HCT116 (cell line): ENCODE measurements at regions not wholly inside any gene's neighbourhood (a gene's known extent, or its start where the extent isn't known, plus 50 kb on each side); places are given as distances from the start of the nearest gene placed in this dataset.

Experiments used
- ATAC-seq: fragments of 200-7000 bp; cut with Tn5 transposase; 2 replicates; pipeline ENCODE4 v1.9.1; 2020; ENCODE audit warnings: mild to moderate bottlenecking, moderate library complexity
- BruUV-seq: library from RNA; stranded (reverse); fragments of 400-500 nt; replicated peaks from 2 replicates; lab custom pipeline; 2021; lab: Mats Ljungman, UMichigan
- CTCF ChIA-PET: fragments of 300-600 bp; sonication (Branson Sonifier 250); formaldehyde crosslinking; loops from one replicate; lab custom pipeline; 2021; ENCODE audit warnings: antibody characterized with exemption; lab: Charles Lee
- POLR2A ChIA-PET: fragments of 300-600, 350-600 bp; sonication (Branson Sonifier 250); formaldehyde crosslinking; loops from one replicate; lab custom pipeline; 2021; ENCODE audit warnings: antibody characterized with exemption; lab: Charles Lee
- RAD21 ChIA-PET, 2 experiments: fragments of 300-600 bp; sonication (Branson Sonifier 250); formaldehyde crosslinking; loops; one replicate each; lab custom pipeline; 2023; ENCODE audit warnings: low total read pairs in 2 of 2; ENCODE audit not compliant: uncharacterized antibody in 2 of 2, unreplicated experiment in 2 of 2, low non-redundant PET in 1 of 2; lab: Charles Lee
- DNase-seq: peaks from one replicate; pipeline ENCODE4 v3.0.0-alpha.2; 2010; ENCODE audit warnings: low read depth, low spot score
- H2AFZ ChIP-seq: fragments of 200-600 bp; shearing (Covaris generic), sonication (generic); 2 replicates; pipeline ENCODE4 v1.6.1; 2017; ENCODE audit warnings: low read depth, mixed run types, mixed read lengths, antibody characterized with exemption, low read length; ENCODE audit not compliant: poor library complexity, severe bottlenecking
- H3K27ac ChIP-seq: 2 replicates; pipeline ENCODE4 v1.5.1; 2012; ENCODE audit warnings: low read depth, low read length
- H3K27me3 ChIP-seq: fragments of 200-600 bp; sonication (generic); 2 replicates; pipeline ENCODE4 v1.6.1; 2016; ENCODE audit warnings: mixed run types, low read length, mixed read lengths; ENCODE audit not compliant: insufficient read depth
- H3K36me3 ChIP-seq, 2 experiments: fragments of 200-500 bp in 1 of 2; fragments of 200-600 bp in 1 of 2; sonication (Bioruptor generic) in 1 of 2; sonication (generic) in 1 of 2; 2 replicates each; pipeline versions ENCODE4 v1.5.1 to v1.6.1; 2014 to 2016; ENCODE audit warnings: low read length in 2 of 2, inconsistent platforms in 1 of 2, mixed read lengths in 1 of 2, mixed run types in 1 of 2; ENCODE audit not compliant: insufficient read depth in 2 of 2, control insufficient read depth in 1 of 2
- H3K4me1 ChIP-seq, 2 experiments: fragments of 200-600 bp in 1 of 2; sonication (generic) in 1 of 2; 2 replicates each; pipeline versions ENCODE4 v1.5.1 to v1.6.1; 2012 to 2017; ENCODE audit warnings: low read length in 2 of 2, inconsistent platforms in 1 of 2, mild to moderate bottlenecking in 1 of 2, mixed read lengths in 1 of 2, mixed run types in 1 of 2, moderate library complexity in 1 of 2; ENCODE audit not compliant: insufficient read depth in 2 of 2, control insufficient read depth in 1 of 2
- H3K4me2 ChIP-seq: fragments of 200-600 bp; sonication (generic); 2 replicates; pipeline ENCODE4 v1.6.1; 2017; ENCODE audit warnings: mixed run types, low read length, mixed read lengths
- H3K4me3 ChIP-seq, 2 experiments: fragments of 200-600 bp in 1 of 2; sonication (generic) in 1 of 2; replicated peaks in 1 of 2; 2 replicates each; pipeline ENCODE4 v1.5.1; 2011 to 2016; ENCODE audit warnings: low read length in 2 of 2, control low read depth in 1 of 2, low read depth in 1 of 2, mild to moderate bottlenecking in 1 of 2, mixed read lengths in 1 of 2, mixed run types in 1 of 2
- H3K79me2 ChIP-seq: fragments of 200-600 bp; sonication (generic); 2 replicates; pipeline ENCODE4 v1.6.1; 2017; ENCODE audit warnings: mild to moderate bottlenecking, mixed run types, low read length, moderate library complexity, mixed read lengths; ENCODE audit not compliant: insufficient read depth
- H3K9ac ChIP-seq: fragments of 200-600 bp; sonication (generic); 2 replicates; pipeline ENCODE4 v1.6.1; 2016; ENCODE audit warnings: low read length, mixed read lengths
- H3K9me2 ChIP-seq: fragments of 200-600 bp; sonication (generic), shearing (Covaris generic); 2 replicates; pipeline ENCODE4 v1.6.1; 2017; ENCODE audit warnings: mixed run types, mild to moderate bottlenecking, moderate library complexity; ENCODE audit not compliant: insufficient read depth
- H3K9me3 ChIP-seq, 2 experiments: fragments of 200-500 bp in 1 of 2; fragments of 200-600 bp in 1 of 2; sonication (Bioruptor generic) in 1 of 2; sonication (generic) in 1 of 2; 2 replicates each; pipeline ENCODE4 v1.6.1; 2014 to 2017; ENCODE audit warnings: low read length in 2 of 2, mixed read lengths in 2 of 2, inconsistent platforms in 1 of 2, low read depth in 1 of 2, mild to moderate bottlenecking in 1 of 2, mixed run types in 1 of 2, moderate library complexity in 1 of 2; ENCODE audit not compliant: control insufficient read depth in 1 of 2, insufficient read depth in 1 of 2
- H4K20me1 ChIP-seq: fragments of 200-600 bp; sonication (generic), shearing (Covaris generic); 2 replicates; pipeline ENCODE4 v1.6.1; 2017; ENCODE audit warnings: mixed run types, mild to moderate bottlenecking, moderate library complexity; ENCODE audit not compliant: insufficient read depth
- ELF1 ChIP-seq: IDR thresholded peaks from 2 replicates; pipeline ENCODE4 v1.6.1; 2012; ENCODE audit warnings: low read depth, borderline replicate concordance
- EZH2phosphoT487 ChIP-seq: fragments of 200-600 bp; IDR thresholded peaks from 2 replicates; pipeline ENCODE4 v1.6.1; 2018; ENCODE audit warnings: antibody characterized with exemption, borderline replicate concordance
- RAD21 ChIP-seq: IDR thresholded peaks from 2 replicates; pipeline ENCODE4 v1.6.1; 2012; ENCODE audit warnings: low read depth, mild to moderate bottlenecking
- ZFX ChIP-seq: fragments of 450-650 bp; IDR thresholded peaks from 2 replicates; pipeline ENCODE4 v1.6.1; 2017
- ZNF274 ChIP-seq: fragments of 200-500 bp; sonication (Bioruptor generic); IDR thresholded peaks from 2 replicates; pipeline ENCODE4 v1.6.1; 2014; ENCODE audit warnings: mild to moderate bottlenecking, low read depth, low read length, inconsistent platforms
- intact Hi-C: fragments of 100-400 bp; cut with micrococcal nuclease; formaldehyde crosslinking; loops from 2 replicates; pipeline ENCODE4 v1.10.0; 2022
- TF ChIP-seq, protein P1 (sequence below): IDR thresholded peaks from 2 replicates; pipeline ENCODE4 v1.6.1; 2011; ENCODE audit warnings: mild to moderate bottlenecking, low read length, moderate library complexity; ENCODE audit not compliant: insufficient replicate concordance; ENCODE audit errors: extremely low read depth

DNA sequence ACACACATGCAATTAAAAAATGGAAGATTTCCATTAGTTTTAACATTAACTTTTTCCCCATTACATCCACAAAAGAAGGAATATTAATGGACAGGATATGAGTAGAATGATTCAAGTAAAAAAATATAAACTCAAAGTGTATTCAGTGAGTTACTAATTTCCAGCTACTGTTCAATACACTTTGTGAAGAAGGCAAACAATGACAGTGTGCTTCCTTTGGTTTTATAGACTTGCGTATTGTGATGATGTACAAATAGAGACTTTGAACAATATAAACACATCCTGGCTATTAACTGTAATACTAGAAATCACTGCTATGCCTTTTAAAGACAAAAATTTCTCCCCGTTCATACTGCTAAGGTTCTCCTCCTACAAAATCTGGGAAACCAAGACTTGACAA, 171.4 kb downstream of the ASB9 start:
- no peaks in the 10 kb centered on the region for H3K9me2 ChIP-seq
- TF ChIP-seq, protein P1, sequence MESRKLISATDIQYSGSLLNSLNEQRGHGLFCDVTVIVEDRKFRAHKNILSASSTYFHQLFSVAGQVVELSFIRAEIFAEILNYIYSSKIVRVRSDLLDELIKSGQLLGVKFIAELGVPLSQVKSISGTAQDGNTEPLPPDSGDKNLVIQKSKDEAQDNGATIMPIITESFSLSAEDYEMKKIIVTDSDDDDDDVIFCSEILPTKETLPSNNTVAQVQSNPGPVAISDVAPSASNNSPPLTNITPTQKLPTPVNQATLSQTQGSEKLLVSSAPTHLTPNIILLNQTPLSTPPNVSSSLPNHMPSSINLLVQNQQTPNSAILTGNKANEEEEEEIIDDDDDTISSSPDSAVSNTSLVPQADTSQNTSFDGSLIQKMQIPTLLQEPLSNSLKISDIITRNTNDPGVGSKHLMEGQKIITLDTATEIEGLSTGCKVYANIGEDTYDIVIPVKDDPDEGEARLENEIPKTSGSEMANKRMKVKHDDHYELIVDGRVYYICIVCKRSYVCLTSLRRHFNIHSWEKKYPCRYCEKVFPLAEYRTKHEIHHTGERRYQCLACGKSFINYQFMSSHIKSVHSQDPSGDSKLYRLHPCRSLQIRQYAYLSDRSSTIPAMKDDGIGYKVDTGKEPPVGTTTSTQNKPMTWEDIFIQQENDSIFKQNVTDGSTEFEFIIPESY: no peak
- TF ChIP-seq ELF1 (no peak), ZFX (no peak), ZNF274 (no peak), RAD21 (no peak)
- TF ChIP-seq, all 23 proteins: peak for 0
- CTCF ChIA-PET: no interaction called here
- intact Hi-C loops: no loop called here
- no peak for DNase-seq
- Histone ChIP-seq H3K9me3 (no peaks in the 10 kb centered on the region), H3K9ac (no peak overlapping the region), H3K27me3 (no peaks in the 10 kb centered on the region), H2AFZ (no peak overlapping the region), H3K4me3 (no peak overlapping the region), H3K36me3 (no peaks in the 10 kb centered on the region), H3K79me2 (no peaks in the 10 kb centered on the region), H4K20me1 (no peaks in the 10 kb centered on the region), H3K4me1 (no peaks in the 10 kb centered on the region), H3K27ac (no peak overlapping the region), H3K4me2 (no peak overlapping the region)
- BruUV-seq: no TSS peak
- POLR2A ChIA-PET: no interaction called here
- ATAC-seq: no peak
- RAD21 ChIA-PET: no interaction called here

DNA sequence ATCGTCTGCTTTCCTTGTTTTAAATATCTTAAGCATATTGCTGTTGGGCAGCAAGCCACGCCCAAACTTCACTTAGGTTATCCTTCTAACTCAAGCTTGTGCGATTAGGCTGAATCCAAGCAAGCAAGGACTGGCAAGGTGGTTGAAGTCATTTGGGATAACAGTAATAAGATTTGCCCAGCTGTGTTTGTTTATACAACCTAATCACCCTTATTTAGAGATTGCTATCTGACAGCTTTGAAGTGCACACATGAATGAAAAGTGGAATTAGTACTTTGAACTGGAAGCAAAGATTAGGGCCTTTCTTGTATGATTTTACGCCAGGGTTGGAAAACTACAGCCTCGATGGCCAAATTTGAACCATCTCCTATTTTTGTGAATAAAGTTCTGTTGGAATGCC, 182.1 kb downstream of the ASB9 start:
- TF ChIP-seq EZH2phosphoT487: no peak
- Histone ChIP-seq H3K27ac (no peak overlapping the region), H3K27me3 (no peaks in the 10 kb centered on the region), H3K9me3 (no peaks in the 10 kb centered on the region), H3K4me1 (no peaks in the 10 kb centered on the region), H3K9ac (no peak overlapping the region), H3K36me3 (no peaks in the 10 kb centered on the region), H2AFZ (no peak overlapping the region), H4K20me1 (no peaks in the 10 kb centered on the region), H3K9me2 (no peaks in the 10 kb centered on the region), H3K4me3 (no peak overlapping the region), H3K79me2 (no peaks in the 10 kb centered on the region), H3K4me2 (no peak overlapping the region)
- intact Hi-C loops: no loop called here
- ChIA-PET POLR2A (no interaction called here), RAD21 (no interaction called here), CTCF (no interaction called here)
- ATAC-seq (no peak), DNase-seq (no peak)
- no TSS peak for BruUV-seq
